ENCODE measurements at regions not wholly inside any gene's neighbourhood (a gene's known extent, or its start where the extent isn't known, plus 50 kb on each side); places are given as distances from the start of the nearest gene placed in this dataset.

- in situ Hi-C loops (cut with HindIII; ENCODE audit: low pct_ligation_motif_present, low pct_unique_long_range_greater_than_20kb, low sequenced_read_pairs), result no loop called here
- DNase-seq, result no peak
Observed at GRCh38 chr18:51385270-51385669, 187.8 kb upstream of the MEX3C start.

GRCh38 chr18:51390702-51391101 is 193.2 kb upstream of the MEX3C start:
- in situ Hi-C loops (cut with HindIII; ENCODE audit: low pct_ligation_motif_present, low pct_unique_long_range_greater_than_20kb, low sequenced_read_pairs), result no loop called here
- no peak for DNase-seq

DNA sequence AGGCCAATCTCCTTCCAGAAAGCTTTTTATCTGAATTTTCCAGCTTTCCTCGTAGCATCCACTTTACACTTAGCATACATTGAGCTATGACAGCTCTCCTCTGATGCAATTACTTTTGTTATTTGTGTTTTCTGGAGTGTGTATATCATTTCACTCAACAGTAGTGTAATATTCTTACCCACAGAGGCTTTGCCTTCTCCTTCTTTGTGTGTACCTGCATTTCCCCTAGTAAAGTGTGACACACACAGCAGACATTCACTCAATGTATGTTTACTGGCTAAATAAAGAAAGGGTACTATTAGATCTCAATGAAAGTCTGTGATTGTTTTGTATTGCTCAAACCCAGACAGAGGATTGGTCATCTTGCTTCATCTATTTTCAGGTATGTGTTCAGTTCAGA is 193.7 kb upstream of the MEX3C start:
- in situ Hi-C loops (cut with HindIII; ENCODE audit: low pct_ligation_motif_present, low pct_unique_long_range_greater_than_20kb, low sequenced_read_pairs), result no loop called here
- DNase-seq, result no peak

DNA sequence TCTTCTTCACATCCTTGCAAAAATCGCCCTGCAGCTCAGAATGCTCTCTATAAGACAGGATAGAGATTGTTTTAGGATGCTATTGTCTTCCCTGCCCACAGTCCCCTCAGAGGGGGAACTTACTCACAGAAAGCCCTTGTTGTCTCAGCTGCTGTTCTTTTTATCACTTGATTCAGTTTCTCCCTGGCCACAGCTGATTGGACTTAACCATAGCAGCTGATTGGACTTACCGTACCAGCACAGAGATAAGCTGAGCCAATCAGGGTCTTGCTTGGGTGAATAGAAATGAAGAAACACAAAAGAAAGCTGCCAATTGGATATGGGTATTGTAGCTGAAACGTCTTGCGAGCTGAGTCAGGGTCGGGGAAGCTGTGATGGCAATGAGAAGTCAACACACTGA is 194.2 kb upstream of the MEX3C start:
- no peak for DNase-seq
- in situ Hi-C loops (cut with HindIII; ENCODE audit: low pct_ligation_motif_present, low pct_unique_long_range_greater_than_20kb, low sequenced_read_pairs), result no loop called here

DNA sequence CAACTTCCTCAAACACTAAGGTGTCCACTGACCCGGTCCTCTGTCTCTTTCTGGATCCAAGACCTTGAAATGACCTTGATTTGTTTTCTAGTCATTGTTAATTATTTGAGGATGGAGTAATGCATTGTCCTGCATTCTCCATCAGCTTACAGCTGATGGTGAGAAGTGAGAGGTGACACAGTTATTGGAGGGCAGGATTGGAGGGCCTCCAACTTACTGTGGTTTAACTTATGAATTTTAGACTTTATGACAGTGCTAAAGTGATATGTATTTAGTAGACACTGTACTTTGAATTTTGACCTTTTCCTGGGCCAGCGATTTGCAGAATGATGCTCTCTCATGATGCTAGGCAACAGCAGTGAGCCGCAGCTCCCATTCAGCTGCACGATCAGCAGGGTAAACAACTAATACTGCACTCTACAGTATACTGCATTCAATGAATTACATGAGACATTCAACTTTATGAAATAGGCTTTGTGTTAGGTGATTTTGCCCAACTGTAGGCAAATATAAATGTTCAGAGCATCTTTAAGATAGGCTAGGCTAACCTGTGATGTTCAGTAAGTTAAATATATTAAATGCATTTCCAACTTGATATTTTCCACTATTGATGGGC is 200.0 kb upstream of the MEX3C start:
- in situ Hi-C loops (cut with HindIII; ENCODE audit: low pct_ligation_motif_present, low pct_unique_long_range_greater_than_20kb, low sequenced_read_pairs), result no loop called here
- DNase-seq, result no peak

GRCh38 chr18:51398104-51398503 is 200.6 kb upstream of the MEX3C start:
- in situ Hi-C loops (cut with HindIII; ENCODE audit: low pct_ligation_motif_present, low pct_unique_long_range_greater_than_20kb, low sequenced_read_pairs), result no loop called here
- no peak for DNase-seq

GRCh38 chr18:51399491-51400122 is 202.1 kb upstream of the MEX3C start:
- DNase-seq, result no peak
- in situ Hi-C loops (cut with HindIII; ENCODE audit: low pct_ligation_motif_present, low pct_unique_long_range_greater_than_20kb, low sequenced_read_pairs), result no loop called here

- no peak for DNase-seq
- in situ Hi-C loops (cut with HindIII; ENCODE audit: low pct_ligation_motif_present, low pct_unique_long_range_greater_than_20kb, low sequenced_read_pairs), result no loop called here
Observed at GRCh38 chr18:51400721-51401120, 203.2 kb upstream of the MEX3C start.

- in situ Hi-C loops (cut with HindIII; ENCODE audit: low pct_ligation_motif_present, low pct_unique_long_range_greater_than_20kb, low sequenced_read_pairs), result no loop called here
- no peak for DNase-seq
Observed at GRCh38 chr18:51401912-51402311, 204.4 kb upstream of the MEX3C start.

DNA sequence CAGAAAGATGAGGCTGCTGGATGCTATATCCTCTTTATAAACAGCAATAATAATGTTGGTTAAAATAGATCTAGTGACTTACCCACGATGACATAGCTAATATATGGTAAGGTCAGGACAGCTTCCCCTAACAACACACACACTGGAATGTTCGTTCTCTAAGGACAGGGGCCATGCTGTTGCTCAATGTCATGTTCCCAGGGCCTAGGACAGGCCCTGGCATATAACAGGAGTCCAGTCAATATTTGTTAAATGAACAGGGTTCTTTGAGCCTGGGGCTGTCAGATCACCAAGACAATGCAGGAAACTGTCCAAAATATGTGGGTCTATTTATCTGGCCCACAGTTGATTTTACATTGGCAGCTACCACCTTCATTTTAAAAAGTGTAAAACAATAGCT is 207.1 kb upstream of the MEX3C start:
- in situ Hi-C loops (cut with HindIII; ENCODE audit: low pct_ligation_motif_present, low pct_unique_long_range_greater_than_20kb, low sequenced_read_pairs), result no loop called here
- no peak for DNase-seq

DNA sequence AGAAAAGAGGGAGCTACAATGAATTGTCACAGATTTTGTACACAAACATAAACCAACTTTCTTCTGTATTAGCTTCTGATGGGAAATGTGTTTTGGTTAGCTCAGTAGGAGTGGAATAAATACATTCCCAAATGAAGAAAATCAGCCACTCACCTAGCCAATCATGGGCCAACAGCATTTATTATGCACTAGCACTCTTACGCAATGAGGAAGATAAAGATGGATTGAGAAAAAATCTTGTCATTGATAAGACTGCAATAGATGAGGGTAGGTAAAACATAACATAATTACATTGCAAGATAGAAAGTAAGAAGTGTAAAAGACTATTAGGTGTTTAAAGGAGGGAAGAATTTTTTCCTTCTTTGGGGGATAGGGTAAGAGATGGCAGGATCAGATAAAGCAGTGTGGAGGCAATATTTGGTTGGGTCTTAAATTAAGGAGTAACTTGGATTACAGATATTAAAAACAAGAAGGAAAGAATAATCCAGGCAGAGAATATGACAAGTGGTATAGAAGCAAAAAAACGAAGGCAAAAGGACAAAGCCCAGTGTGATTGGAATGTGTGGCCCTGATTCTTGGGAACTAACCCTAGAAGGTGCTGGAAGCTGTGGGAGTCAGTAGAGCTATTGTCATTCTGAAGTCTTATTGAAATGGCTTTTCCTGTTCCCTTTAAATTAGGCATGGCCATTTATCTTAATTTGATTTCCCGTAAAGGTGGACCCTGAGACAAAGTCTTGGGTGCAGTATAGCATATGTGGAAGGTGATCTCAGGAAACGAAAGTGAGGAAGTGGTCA is 208.4 kb upstream of the MEX3C start:
- no peak for DNase-seq
- in situ Hi-C loops (cut with HindIII; ENCODE audit: low pct_ligation_motif_present, low pct_unique_long_range_greater_than_20kb, low sequenced_read_pairs), result no loop called here

DNA sequence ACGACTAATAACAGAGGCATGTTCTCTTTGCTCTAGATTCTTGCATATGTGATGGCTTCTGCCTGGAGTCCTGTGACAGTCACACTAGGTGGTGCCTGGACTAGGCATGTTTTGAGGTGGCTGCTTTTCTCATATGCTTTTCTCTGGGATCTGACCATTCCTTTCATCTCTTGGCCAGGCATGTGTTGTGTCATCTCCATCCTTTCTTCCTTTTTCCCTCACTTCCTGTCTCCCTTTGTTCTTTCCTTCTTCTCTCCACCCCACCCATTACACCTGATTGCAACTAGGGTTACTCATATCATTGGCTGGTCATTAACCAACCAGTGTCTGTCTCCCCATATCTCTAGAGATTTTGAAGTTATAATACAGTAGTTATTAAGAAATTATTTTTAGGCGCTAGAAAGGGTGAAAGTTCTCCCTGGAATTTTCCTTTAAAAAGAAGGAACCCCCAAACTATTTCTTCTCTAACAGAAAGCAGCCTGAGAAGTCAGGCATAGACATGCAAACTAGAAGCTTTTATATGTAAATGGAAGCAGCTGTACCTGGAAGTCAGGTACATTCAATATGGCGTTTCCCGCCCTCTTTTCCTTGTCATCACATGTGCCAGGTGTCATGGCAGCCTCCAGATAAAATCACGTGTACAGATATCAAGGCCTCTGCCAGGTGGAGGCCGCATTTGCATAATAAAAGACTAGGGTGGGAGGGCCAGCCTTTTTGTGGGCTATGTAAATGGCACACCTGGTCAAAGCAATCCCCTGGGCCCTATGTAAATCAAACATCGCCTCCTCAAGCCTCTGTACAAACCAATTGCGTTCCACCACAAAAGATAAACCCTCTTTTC is 220.4 kb upstream of the MEX3C start:
- in situ Hi-C loops (cut with HindIII; ENCODE audit: low pct_ligation_motif_present, low pct_unique_long_range_greater_than_20kb, low sequenced_read_pairs), result no loop called here
- DNase-seq, result no peak

GRCh38 chr18:51425475-51425874 is 228.0 kb upstream of the MEX3C start:
- in situ Hi-C loops (cut with HindIII; ENCODE audit: low pct_ligation_motif_present, low pct_unique_long_range_greater_than_20kb, low sequenced_read_pairs), result no loop called here
- no peak for DNase-seq

- no peak for DNase-seq
- in situ Hi-C loops (cut with HindIII; ENCODE audit: low pct_ligation_motif_present, low pct_unique_long_range_greater_than_20kb, low sequenced_read_pairs), result no loop called here
Observed at GRCh38 chr18:51425889-51426288, 228.4 kb upstream of the MEX3C start.

GRCh38 chr18:51426996-51427395 is 229.5 kb upstream of the MEX3C start:
- no peak for DNase-seq
- in situ Hi-C loops (cut with HindIII; ENCODE audit: low pct_ligation_motif_present, low pct_unique_long_range_greater_than_20kb, low sequenced_read_pairs), result no loop called here

DNA sequence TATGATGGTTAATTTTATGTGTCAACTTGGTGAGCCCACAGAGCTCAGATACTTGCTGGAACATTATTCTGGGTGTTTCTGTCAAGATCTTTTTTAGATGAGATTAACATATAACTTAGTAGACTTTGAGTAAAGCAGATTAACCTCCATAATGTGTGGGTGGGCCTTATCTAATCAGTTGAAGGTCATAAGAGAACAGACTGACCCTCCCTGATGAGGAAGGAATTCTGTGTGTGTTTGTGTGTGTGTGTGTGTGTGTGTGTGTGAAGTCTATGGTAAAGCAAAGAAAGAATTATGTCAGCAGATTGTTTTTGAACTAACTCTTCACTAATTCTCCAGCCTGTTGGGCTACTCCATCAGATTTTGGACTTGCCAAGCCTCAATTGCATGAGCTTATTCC is 232.2 kb upstream of the MEX3C start:
- DNase-seq, result no peak
- in situ Hi-C loops (cut with HindIII; ENCODE audit: low pct_ligation_motif_present, low pct_unique_long_range_greater_than_20kb, low sequenced_read_pairs), result no loop called here

DNA sequence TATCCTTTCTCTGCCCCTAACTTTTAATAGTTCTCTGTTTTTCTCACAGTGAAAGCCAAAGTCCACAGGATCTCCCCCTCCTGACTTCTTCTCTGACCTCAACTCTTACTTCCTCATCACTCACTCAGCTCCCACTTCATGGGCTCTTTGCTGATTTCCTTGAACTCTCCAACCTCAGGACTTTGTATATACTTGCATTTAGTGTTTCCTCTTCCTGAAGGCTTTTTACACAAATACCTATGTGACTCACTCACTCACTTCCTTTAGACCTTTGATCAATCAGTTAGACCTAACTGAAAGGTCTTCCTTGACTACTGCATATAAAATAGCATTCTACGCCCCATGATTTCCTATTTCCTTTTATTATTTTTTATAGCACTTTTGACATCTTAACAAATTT is 233.1 kb upstream of the MEX3C start:
- in situ Hi-C loops (cut with HindIII; ENCODE audit: low pct_ligation_motif_present, low pct_unique_long_range_greater_than_20kb, low sequenced_read_pairs), result no loop called here
- DNase-seq, result no peak

DNA sequence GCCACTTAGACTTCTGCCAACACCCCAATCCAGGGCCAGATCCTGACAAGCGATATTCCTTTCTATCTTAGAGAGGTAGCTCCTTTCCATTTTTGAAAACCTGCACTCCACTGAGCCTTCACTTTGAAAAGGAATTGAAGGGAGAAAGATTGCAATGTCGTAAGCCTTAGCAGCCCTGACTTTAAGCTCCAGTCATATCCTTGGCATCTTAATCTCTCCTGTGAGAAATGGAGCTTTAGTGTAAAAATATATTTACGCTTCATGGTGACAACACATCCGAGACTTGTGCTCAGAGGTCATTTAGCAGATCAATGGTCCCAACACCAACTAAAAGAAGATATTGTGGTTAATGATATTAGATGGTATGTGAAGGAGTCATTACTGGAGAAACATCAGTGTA is 235.8 kb upstream of the MEX3C start:
- DNase-seq, result no peak
- in situ Hi-C loops (cut with HindIII; ENCODE audit: low pct_ligation_motif_present, low pct_unique_long_range_greater_than_20kb, low sequenced_read_pairs), result no loop called here

- DNase-seq, result no peak
- in situ Hi-C loops (cut with HindIII; ENCODE audit: low pct_ligation_motif_present, low pct_unique_long_range_greater_than_20kb, low sequenced_read_pairs), result no loop called here
Observed at GRCh38 chr18:51433881-51434280, 236.4 kb upstream of the MEX3C start.

Data from ACHN (cell line).